Vagina (tissue), 2 donors: ENCODE measurements at regions not wholly inside any gene's neighbourhood (a gene's known extent, or its start where the extent isn't known, plus 50 kb on each side); places are given as distances from the start of the nearest gene placed in this dataset.

Experiments
- CTCF ChIP-seq, 3 experiments: fragments of 450-650 bp in 2 of 3; fragments of 200-600 bp in 1 of 3; sonication (generic) in 1 of 3; IDR thresholded peaks; one replicate each; pipeline ENCODE4 v1.5.1; 2017 to 2019; ENCODE audit warnings: antibody characterized with exemption in 3 of 3, mild to moderate bottlenecking in 2 of 3, moderate library complexity in 2 of 3
- POLR2A ChIP-seq, 2 donors: fragments of 450-650 bp; IDR thresholded peaks; one replicate each; pipeline ENCODE4 v1.6.1; 2017; ENCODE audit warnings: antibody characterized with exemption in 2 of 2, mild to moderate bottlenecking in 2 of 2, moderate library complexity in 2 of 2
- POLR2AphosphoS5 ChIP-seq, 2 donors: sonication (generic); formaldehyde crosslinking; IDR thresholded peaks; one replicate each; pipeline ENCODE4 v1.9.0; 2017; ENCODE audit warnings: antibody characterized with exemption in 2 of 2, mild to moderate bottlenecking in 2 of 2, low read depth in 1 of 2; ENCODE audit not compliant: insufficient read depth in 1 of 2

DNA sequence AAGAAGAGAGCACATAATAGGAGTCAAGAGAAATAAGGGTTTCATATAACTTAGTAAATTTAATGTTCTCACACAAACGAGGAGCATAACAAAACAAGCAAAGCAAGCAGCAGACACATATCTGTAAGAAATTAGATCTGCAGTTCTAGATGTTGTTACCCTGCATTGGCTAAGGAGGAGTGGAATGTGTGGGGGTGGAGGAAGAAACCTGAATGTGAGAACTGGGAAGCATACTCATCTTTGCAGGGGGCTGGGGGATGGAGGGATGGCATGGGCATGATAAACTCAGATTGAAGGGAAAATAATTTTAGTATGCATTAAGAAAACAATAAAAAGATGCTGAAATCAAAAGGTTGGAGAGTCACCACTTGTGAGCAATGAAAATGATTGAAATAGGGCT lies 255.0 kb downstream of the LIG4 start:
- no peak for TF ChIP-seq POLR2AphosphoS5 (IDR thresholded peaks at IDR 0.05; ENCODE audit: insufficient read depth in 1 of 2, low read depth in 1 of 2)
- no peak for TF ChIP-seq POLR2A (IDR thresholded peaks at IDR 0.05)
- TF ChIP-seq CTCF (IDR thresholded peaks at IDR 0.05): no peak
